NCI-H2107 (cell line): ENCODE measurements at regions not wholly inside any gene's neighbourhood (a gene's known extent, or its start where the extent isn't known, plus 50 kb on each side); places are given as distances from the start of the nearest gene placed in this dataset.
"Not testable (repeated sequence)": the region's sequence is repeated elsewhere in the genome, so short reads cannot be mapped to it uniquely, and the experiment has no call there.

Source experiments
- DNase-seq: peaks from one replicate; lab custom pipeline; 2025; lab: John Stamatoyannopoulos, UW

- DNase-seq = not testable (repeated sequence)
These were observed 763.9 kb upstream of the TMEFF2 start for GRCh38 chr2:192958615-192959014.

DNA sequence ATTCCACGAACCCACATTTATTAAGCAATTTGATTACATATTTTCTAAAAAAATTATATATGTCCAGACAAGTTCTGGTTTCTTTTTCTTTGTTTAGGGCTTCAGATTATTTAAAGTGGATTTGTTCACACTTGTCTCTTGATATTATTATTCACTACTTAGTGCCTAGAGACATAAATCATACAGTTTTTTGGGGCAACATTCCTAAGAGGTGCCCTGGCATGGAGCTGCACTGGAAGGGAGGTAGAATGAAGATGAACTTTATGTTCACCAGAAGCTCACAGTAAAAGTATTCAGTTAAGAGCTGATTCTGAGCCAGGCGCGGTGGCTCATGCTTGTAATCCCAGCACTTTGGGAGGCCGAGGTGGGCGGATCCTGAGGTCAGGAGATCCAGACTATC is 762.7 kb upstream of the TMEFF2 start:
- DNase-seq = no peak

DNA sequence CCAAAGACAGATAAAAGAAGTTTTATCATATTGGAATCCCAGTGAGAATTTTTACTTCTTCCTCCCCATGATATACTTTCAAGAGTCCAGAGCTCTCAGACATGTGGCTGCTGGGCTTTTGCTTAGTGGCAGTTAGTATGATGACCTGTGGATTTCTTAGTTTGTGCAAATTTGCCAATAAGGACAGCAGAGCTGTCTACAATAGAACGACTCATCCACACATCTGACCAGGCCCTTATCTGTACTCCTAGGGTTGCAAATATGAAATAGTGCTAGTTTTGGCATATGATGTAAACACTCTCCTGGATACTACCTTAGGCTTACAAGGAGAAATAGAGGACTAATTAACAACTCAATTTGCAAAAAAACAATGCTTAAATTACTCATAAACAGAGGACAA is 758.4 kb upstream of the TMEFF2 start:
- no peak for DNase-seq

DNA sequence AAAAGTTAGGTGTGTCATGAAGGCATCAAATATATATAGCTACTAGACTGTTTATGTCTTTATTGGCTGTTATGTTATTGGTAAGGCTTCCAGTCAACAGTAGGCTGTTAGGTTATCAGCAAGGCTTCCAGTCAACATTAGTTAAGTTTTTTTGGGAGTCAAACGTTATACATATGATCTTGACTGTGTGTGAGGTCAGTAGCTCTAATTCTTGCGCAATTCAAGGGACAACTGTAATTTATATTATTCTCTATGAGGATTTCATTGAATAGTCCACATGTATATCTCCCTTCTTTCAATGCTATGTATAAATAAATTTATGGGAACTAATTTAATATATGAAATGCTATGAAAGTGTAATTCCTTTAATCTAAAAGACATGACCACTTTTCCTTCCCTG is 757.5 kb upstream of the TMEFF2 start:
- DNase-seq = no peak

GRCh38 chr2:192948316-192948715 is 753.6 kb upstream of the TMEFF2 start:
- no peak for DNase-seq

- no peak for DNase-seq
These were observed 752.6 kb upstream of the TMEFF2 start for GRCh38 chr2:192947352-192947751.

GRCh38 chr2:192940767-192941166 is 746.0 kb upstream of the TMEFF2 start:
- DNase-seq = no peak

DNA sequence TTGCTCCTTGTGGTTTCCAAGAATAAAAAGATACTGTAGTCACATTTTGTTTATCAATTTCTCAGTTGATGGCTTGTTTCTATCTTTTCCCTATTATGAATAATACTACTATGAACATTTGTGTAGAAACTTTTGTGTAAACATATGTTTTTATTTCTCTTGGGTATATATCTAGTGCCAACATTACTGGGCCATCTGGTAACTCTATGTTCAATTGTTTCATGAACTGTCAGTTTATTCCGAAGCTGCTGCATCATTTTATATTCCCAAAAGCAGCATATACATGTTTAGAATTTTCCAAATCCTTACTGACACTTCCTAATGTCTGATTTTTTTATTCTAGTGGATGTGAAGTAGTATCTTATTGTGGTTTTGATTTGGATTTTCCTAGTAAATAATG is 737.6 kb upstream of the TMEFF2 start:
- DNase-seq = no peak

- DNase-seq = not testable (repeated sequence)
These were observed 726.9 kb upstream of the TMEFF2 start for GRCh38 chr2:192921631-192922030.

DNA sequence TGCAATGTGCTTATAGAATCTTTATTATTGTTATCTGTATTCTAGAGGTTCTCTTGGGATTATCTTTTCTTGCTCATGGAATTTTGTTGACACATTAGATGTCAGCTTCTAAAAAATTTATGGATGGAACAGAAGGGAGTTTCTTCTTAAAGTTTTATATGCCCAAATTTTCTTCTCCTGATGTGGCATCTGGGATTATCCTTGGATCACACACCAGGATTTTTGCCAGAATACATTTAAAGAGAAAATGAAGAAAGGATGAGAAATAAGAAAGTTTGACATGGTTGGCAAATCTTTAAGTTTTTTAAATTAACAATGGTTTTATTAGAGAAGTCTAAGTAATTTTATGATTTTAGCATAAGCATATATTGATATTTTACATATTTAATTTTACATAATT is 706.7 kb upstream of the TMEFF2 start:
- DNase-seq = no peak

DNA sequence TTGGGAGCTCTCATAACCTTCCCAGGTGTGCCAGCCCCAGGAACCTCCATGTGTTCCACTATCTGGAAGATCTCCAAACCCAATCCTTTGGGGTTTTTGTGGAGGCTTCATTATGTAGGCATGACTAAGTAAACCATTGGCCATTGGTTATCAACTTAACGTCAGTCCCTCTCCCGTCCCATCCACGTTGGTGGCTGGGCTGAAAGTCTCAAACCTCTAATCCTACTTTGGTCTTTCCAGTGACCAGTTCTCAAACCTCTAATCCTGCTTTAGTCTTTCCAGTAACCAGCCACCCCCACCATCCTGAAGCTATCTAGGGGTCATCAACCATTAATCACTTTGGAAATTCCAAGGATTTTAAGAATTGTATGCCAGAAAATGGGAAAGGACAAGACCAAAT is 704.7 kb upstream of the TMEFF2 start:
- no peak for DNase-seq

GRCh38 chr2:192893976-192894375 is 699.2 kb upstream of the TMEFF2 start:
- not testable (repeated sequence) for DNase-seq

GRCh38 chr2:192888109-192888508 is 693.4 kb upstream of the TMEFF2 start:
- DNase-seq = no peak

- no peak for DNase-seq
These were observed 692.6 kb upstream of the TMEFF2 start for GRCh38 chr2:192887337-192887736.

DNA sequence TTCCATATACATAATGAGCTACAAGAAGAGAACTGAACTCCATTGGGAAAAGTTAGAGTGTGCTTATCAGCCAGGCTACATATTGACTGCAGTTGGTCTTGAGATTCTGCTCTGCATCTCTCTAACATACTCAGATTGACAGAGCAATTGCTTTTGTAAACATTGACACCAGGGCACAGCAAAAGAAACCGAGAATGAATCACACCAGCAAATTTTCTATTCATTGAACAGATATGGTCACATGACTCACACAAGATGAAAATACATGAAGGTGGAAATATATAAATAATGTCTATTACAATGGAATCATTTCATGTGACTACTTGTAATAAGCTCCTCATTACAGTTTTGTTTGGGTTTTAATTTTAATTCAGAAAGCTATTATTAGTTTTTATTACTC is 691.9 kb upstream of the TMEFF2 start:
- DNase-seq = no peak

DNA sequence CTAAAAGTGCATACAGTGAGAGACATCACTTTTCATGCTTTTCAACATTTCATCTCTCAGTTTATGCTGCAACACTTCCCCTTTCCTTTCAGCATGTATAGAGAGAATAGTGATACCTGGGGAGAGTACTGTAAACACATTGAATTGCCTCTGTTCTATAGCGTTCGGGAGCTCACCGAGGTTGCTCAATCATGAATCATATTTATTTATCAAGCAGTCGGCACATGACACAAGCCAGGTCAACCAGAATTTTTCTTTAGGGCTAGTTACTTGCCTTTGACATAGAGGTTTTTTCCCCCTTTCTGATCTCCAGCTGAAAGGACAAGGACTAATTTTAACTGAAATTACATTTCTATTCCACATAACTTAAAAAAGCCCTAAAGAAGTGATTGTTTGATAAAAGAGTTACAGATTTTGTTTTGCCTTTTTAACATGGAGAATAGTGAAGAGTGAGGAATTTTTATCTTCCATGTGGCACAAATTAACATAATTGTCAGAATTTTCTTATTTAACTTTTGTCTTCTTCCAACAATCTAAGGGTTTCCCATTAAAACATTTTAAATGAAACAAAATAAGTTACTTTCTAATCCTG is 690.9 kb upstream of the TMEFF2 start:
- no peak for DNase-seq

GRCh38 chr2:192877159-192877558 is 682.4 kb upstream of the TMEFF2 start:
- DNase-seq = no peak

- DNase-seq = no peak
These were observed 682.0 kb upstream of the TMEFF2 start for GRCh38 chr2:192876698-192877097.

- no peak for DNase-seq
These were observed 660.0 kb upstream of the TMEFF2 start for GRCh38 chr2:192854706-192855105.

- no peak for DNase-seq
These were observed 659.3 kb upstream of the TMEFF2 start for GRCh38 chr2:192854031-192854430.

DNA sequence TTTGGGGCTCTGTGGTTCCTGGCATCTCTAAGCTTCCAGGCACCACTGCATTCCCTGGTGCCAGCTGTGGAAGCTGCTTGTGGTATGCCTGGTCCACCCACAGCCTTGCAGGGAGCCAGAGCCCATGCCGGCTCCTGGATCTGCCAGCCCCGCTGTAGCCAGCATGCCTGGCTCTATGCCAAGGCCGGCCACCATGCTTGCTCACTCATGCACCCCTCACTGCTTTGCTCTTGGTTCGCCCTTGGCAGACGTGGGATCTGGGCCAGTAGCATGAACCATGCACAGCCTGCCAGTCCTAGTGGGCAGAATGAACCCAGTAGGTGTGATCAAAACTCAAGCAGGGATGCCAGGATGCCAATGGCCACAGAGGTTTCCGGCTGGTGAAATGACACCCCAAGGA is 634.2 kb upstream of the TMEFF2 start:
- no peak for DNase-seq

- no peak for DNase-seq
These were observed 633.4 kb upstream of the TMEFF2 start for GRCh38 chr2:192828175-192828574.

GRCh38 chr2:192827735-192828134 is 633.0 kb upstream of the TMEFF2 start:
- no peak for DNase-seq

- DNase-seq = no peak
These were observed 619.6 kb upstream of the TMEFF2 start for GRCh38 chr2:192814376-192814775.

- no peak for DNase-seq
These were observed 618.6 kb upstream of the TMEFF2 start for GRCh38 chr2:192813341-192813740.
